ENCODE measurements at regions not wholly inside any gene's neighbourhood (a gene's known extent, or its start where the extent isn't known, plus 50 kb on each side); places are given as distances from the start of the nearest gene placed in this dataset.

GRCh38 chr11:120023120-120023519 is 114.8 kb downstream of the TRIM29 start:
- no peak for TF ChIP-seq CTCF (IDR thresholded peaks at IDR 0.05; ENCODE audit: insufficient read depth, missing control alignments)
- no peak for DNase-seq (ENCODE audit: insufficient read length, low spot score)
- FAIRE-seq, result no peak

GRCh38 chr11:120022617-120023016 is 115.3 kb downstream of the TRIM29 start:
- no peak for TF ChIP-seq CTCF (IDR thresholded peaks at IDR 0.05; ENCODE audit: insufficient read depth, missing control alignments)
- no peak for DNase-seq (ENCODE audit: insufficient read length, low spot score)
- FAIRE-seq, result no peak

GRCh38 chr11:120021978-120022377 is 115.9 kb downstream of the TRIM29 start:
- TF ChIP-seq CTCF (IDR thresholded peaks at IDR 0.05; ENCODE audit: insufficient read depth, missing control alignments), result no peak
- DNase-seq (ENCODE audit: insufficient read length, low spot score) (no peak), FAIRE-seq (no peak)

- FAIRE-seq (no peak), DNase-seq (ENCODE audit: insufficient read length, low spot score) (no peak)
- no peak for TF ChIP-seq CTCF (IDR thresholded peaks at IDR 0.05; ENCODE audit: insufficient read depth, missing control alignments)
Observed at GRCh38 chr11:120021391-120021953, 116.4 kb downstream of the TRIM29 start.

DNA sequence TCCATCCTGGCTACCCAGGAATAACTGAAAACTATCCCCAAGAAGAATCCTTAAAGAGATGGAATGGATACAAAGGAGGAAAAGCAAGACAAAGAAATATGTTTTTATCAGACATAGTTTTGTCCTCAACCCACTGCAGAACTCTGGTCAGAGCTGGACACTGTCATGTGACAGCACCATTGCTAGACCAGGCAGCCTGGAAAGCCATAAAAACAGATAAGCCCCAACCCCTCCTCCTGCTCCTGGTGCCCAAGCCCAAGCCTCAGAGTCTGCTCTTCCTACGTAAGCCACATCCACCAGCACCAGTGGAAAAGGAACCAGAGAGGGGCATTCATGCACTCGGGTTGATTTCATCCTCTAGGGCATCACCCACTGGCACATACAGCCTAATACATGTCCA is 116.9 kb downstream of the TRIM29 start:
- FAIRE-seq, result no peak
- TF ChIP-seq CTCF (IDR thresholded peaks at IDR 0.05; ENCODE audit: insufficient read depth, missing control alignments), result no peak
- DNase-seq (ENCODE audit: insufficient read length, low spot score), result no peak

GRCh38 chr11:120020486-120020885 is 117.4 kb downstream of the TRIM29 start:
- DNase-seq (ENCODE audit: insufficient read length, low spot score) (no peak), FAIRE-seq (no peak)
- no peak for TF ChIP-seq CTCF (IDR thresholded peaks at IDR 0.05; ENCODE audit: insufficient read depth, missing control alignments)

- no peak for FAIRE-seq
- DNase-seq (ENCODE audit: insufficient read length, low spot score), result no peak
- no peak for TF ChIP-seq CTCF (IDR thresholded peaks at IDR 0.05; ENCODE audit: insufficient read depth, missing control alignments)
Observed at GRCh38 chr11:120019191-120019590, 118.7 kb downstream of the TRIM29 start.

All from D721Med (cell line).